ENCODE measurements at regions not wholly inside any gene's neighbourhood (a gene's known extent, or its start where the extent isn't known, plus 50 kb on each side); places are given as distances from the start of the nearest gene placed in this dataset.
"Not testable (repeated sequence)": the region's sequence is repeated elsewhere in the genome, so short reads cannot be mapped to it uniquely, and the experiment has no call there.

- Histone ChIP-seq H3K4me3 (ENCODE audit: low read length in 2 of 2) (no peak overlapping the region), H3K4me1 (ENCODE audit: control insufficient read depth in 2 of 2, insufficient read depth in 2 of 2, low read length in 2 of 2) (peaks cover 0 to 6% of the 10 kb centered on the region in 2 donors), H3K27me3 (ENCODE audit: control insufficient read depth in 2 of 2, insufficient read depth in 2 of 2, low read length in 2 of 2) (no peaks in the 10 kb centered on the region), H3K9ac (ENCODE audit: low read depth in 1 of 2, low read length in 2 of 2) (no peak overlapping the region), H3K27ac (ENCODE audit: low read depth in 2 of 2, low read length in 2 of 2) (no peak overlapping the region), H3K36me3 (ENCODE audit: control insufficient read depth in 2 of 2, insufficient read depth in 2 of 2, low read length in 2 of 2) (no peaks in the 10 kb centered on the region), H3K9me3 (ENCODE audit: control insufficient read depth in 2 of 2, low read length in 2 of 2) (no peaks in the 10 kb centered on the region)
Measured at GRCh38 chr5:143923634-143924266, 111.8 kb downstream of the HMHB1 start.

- Histone ChIP-seq H3K9me3 (ENCODE audit: control insufficient read depth in 2 of 2, low read length in 2 of 2) (no peaks in the 10 kb centered on the region), H3K4me3 (ENCODE audit: low read length in 2 of 2) (no peak overlapping the region), H3K4me1 (ENCODE audit: control insufficient read depth in 2 of 2, insufficient read depth in 2 of 2, low read length in 2 of 2) (peaks cover 0 to 6% of the 10 kb centered on the region in 2 donors), H3K9ac (ENCODE audit: low read depth in 1 of 2, low read length in 2 of 2) (no peak overlapping the region), H3K36me3 (ENCODE audit: control insufficient read depth in 2 of 2, insufficient read depth in 2 of 2, low read length in 2 of 2) (no peaks in the 10 kb centered on the region), H3K27ac (ENCODE audit: low read depth in 2 of 2, low read length in 2 of 2) (no peak overlapping the region), H3K27me3 (ENCODE audit: control insufficient read depth in 2 of 2, insufficient read depth in 2 of 2, low read length in 2 of 2) (no peaks in the 10 kb centered on the region)
Measured at GRCh38 chr5:143924311-143924978, 112.5 kb downstream of the HMHB1 start.

- not testable (repeated sequence) for H3K4me1 ChIP-seq (ENCODE audit: control insufficient read depth in 2 of 2, insufficient read depth in 2 of 2, low read length in 2 of 2)
Measured at GRCh38 chr5:143924979-143925325, 113.0 kb downstream of the HMHB1 start.

GRCh38 chr5:143929486-143929885 is 117.5 kb downstream of the HMHB1 start:
- Histone ChIP-seq H3K4me3 (ENCODE audit: low read length in 2 of 2) (no peak overlapping the region), H3K9me3 (ENCODE audit: control insufficient read depth in 2 of 2, low read length in 2 of 2) (no peaks in the 10 kb centered on the region), H3K9ac (ENCODE audit: low read depth in 1 of 2, low read length in 2 of 2) (no peak overlapping the region), H3K36me3 (ENCODE audit: control insufficient read depth in 2 of 2, insufficient read depth in 2 of 2, low read length in 2 of 2) (no peaks in the 10 kb centered on the region), H3K27ac (ENCODE audit: low read depth in 2 of 2, low read length in 2 of 2) (no peak overlapping the region), H3K27me3 (ENCODE audit: control insufficient read depth in 2 of 2, insufficient read depth in 2 of 2, low read length in 2 of 2) (no peaks in the 10 kb centered on the region), H3K4me1 (ENCODE audit: control insufficient read depth in 2 of 2, insufficient read depth in 2 of 2, low read length in 2 of 2) (no peaks in the 10 kb centered on the region)

More at GRCh38 chr5:143924979-143925325, 113.0 kb downstream of the HMHB1 start:
- H3K9me3 ChIP-seq (ENCODE audit: control insufficient read depth in 2 of 2, low read length in 2 of 2); H3K27me3 ChIP-seq (ENCODE audit: control insufficient read depth in 2 of 2, insufficient read depth in 2 of 2, low read length in 2 of 2); H3K36me3 ChIP-seq (ENCODE audit: control insufficient read depth in 2 of 2, insufficient read depth in 2 of 2, low read length in 2 of 2); H3K4me3 ChIP-seq (ENCODE audit: low read length in 2 of 2); H3K9ac ChIP-seq (ENCODE audit: low read depth in 1 of 2, low read length in 2 of 2); H3K27ac ChIP-seq (ENCODE audit: low read depth in 2 of 2, low read length in 2 of 2): not testable (repeated sequence)

GRCh38 chr5:143930561-143930960 is 118.6 kb downstream of the HMHB1 start:
- no peak overlapping the region for H3K9ac ChIP-seq (ENCODE audit: low read depth in 1 of 2, low read length in 2 of 2)
- H3K36me3 ChIP-seq (ENCODE audit: control insufficient read depth in 2 of 2, insufficient read depth in 2 of 2, low read length in 2 of 2) = no peaks in the 10 kb centered on the region
- no peak overlapping the region for H3K4me3 ChIP-seq (ENCODE audit: low read length in 2 of 2)
- no peaks in the 10 kb centered on the region for H3K4me1 ChIP-seq (ENCODE audit: control insufficient read depth in 2 of 2, insufficient read depth in 2 of 2, low read length in 2 of 2)
- no peaks in the 10 kb centered on the region for H3K9me3 ChIP-seq (ENCODE audit: control insufficient read depth in 2 of 2, low read length in 2 of 2)
- H3K27ac ChIP-seq (ENCODE audit: low read depth in 2 of 2, low read length in 2 of 2) = no peak overlapping the region
- no peaks in the 10 kb centered on the region for H3K27me3 ChIP-seq (ENCODE audit: control insufficient read depth in 2 of 2, insufficient read depth in 2 of 2, low read length in 2 of 2)

- no peaks in the 10 kb centered on the region for H3K4me1 ChIP-seq (ENCODE audit: control insufficient read depth in 2 of 2, insufficient read depth in 2 of 2, low read length in 2 of 2)
- H3K36me3 ChIP-seq (ENCODE audit: control insufficient read depth in 2 of 2, insufficient read depth in 2 of 2, low read length in 2 of 2) = no peaks in the 10 kb centered on the region
- no peak overlapping the region for H3K9ac ChIP-seq (ENCODE audit: low read depth in 1 of 2, low read length in 2 of 2)
- no peak overlapping the region for H3K27ac ChIP-seq (ENCODE audit: low read depth in 2 of 2, low read length in 2 of 2)
- H3K9me3 ChIP-seq (ENCODE audit: control insufficient read depth in 2 of 2, low read length in 2 of 2) = no peaks in the 10 kb centered on the region
- no peak overlapping the region for H3K4me3 ChIP-seq (ENCODE audit: low read length in 2 of 2)
- H3K27me3 ChIP-seq (ENCODE audit: control insufficient read depth in 2 of 2, insufficient read depth in 2 of 2, low read length in 2 of 2) = no peaks in the 10 kb centered on the region
Measured at GRCh38 chr5:143931476-143931875, 119.5 kb downstream of the HMHB1 start.

GRCh38 chr5:143931986-143932385 is 120.0 kb downstream of the HMHB1 start:
- Histone ChIP-seq H3K4me3 (ENCODE audit: low read length in 2 of 2) (no peak overlapping the region), H3K36me3 (ENCODE audit: control insufficient read depth in 2 of 2, insufficient read depth in 2 of 2, low read length in 2 of 2) (no peaks in the 10 kb centered on the region), H3K27ac (ENCODE audit: low read depth in 2 of 2, low read length in 2 of 2) (no peak overlapping the region), H3K27me3 (ENCODE audit: control insufficient read depth in 2 of 2, insufficient read depth in 2 of 2, low read length in 2 of 2) (no peaks in the 10 kb centered on the region), H3K9me3 (ENCODE audit: control insufficient read depth in 2 of 2, low read length in 2 of 2) (no peaks in the 10 kb centered on the region), H3K4me1 (ENCODE audit: control insufficient read depth in 2 of 2, insufficient read depth in 2 of 2, low read length in 2 of 2) (no peaks in the 10 kb centered on the region), H3K9ac (ENCODE audit: low read depth in 1 of 2, low read length in 2 of 2) (no peak overlapping the region)

- Histone ChIP-seq H3K9me3 (ENCODE audit: control insufficient read depth in 2 of 2, low read length in 2 of 2) (no peaks in the 10 kb centered on the region), H3K36me3 (ENCODE audit: control insufficient read depth in 2 of 2, insufficient read depth in 2 of 2, low read length in 2 of 2) (no peaks in the 10 kb centered on the region), H3K4me3 (ENCODE audit: low read length in 2 of 2) (no peak overlapping the region), H3K9ac (ENCODE audit: low read depth in 1 of 2, low read length in 2 of 2) (no peak overlapping the region), H3K27ac (ENCODE audit: low read depth in 2 of 2, low read length in 2 of 2) (no peak overlapping the region), H3K4me1 (ENCODE audit: control insufficient read depth in 2 of 2, insufficient read depth in 2 of 2, low read length in 2 of 2) (no peaks in the 10 kb centered on the region), H3K27me3 (ENCODE audit: control insufficient read depth in 2 of 2, insufficient read depth in 2 of 2, low read length in 2 of 2) (no peaks in the 10 kb centered on the region)
Measured at GRCh38 chr5:143932584-143932983, 120.6 kb downstream of the HMHB1 start.

GRCh38 chr5:143933451-143933850 is 121.5 kb downstream of the HMHB1 start:
- Histone ChIP-seq H3K27ac (ENCODE audit: low read depth in 2 of 2, low read length in 2 of 2) (no peak overlapping the region), H3K36me3 (ENCODE audit: control insufficient read depth in 2 of 2, insufficient read depth in 2 of 2, low read length in 2 of 2) (no peaks in the 10 kb centered on the region), H3K4me3 (ENCODE audit: low read length in 2 of 2) (no peak overlapping the region), H3K9me3 (ENCODE audit: control insufficient read depth in 2 of 2, low read length in 2 of 2) (no peaks in the 10 kb centered on the region), H3K4me1 (ENCODE audit: control insufficient read depth in 2 of 2, insufficient read depth in 2 of 2, low read length in 2 of 2) (no peaks in the 10 kb centered on the region), H3K27me3 (ENCODE audit: control insufficient read depth in 2 of 2, insufficient read depth in 2 of 2, low read length in 2 of 2) (no peaks in the 10 kb centered on the region), H3K9ac (ENCODE audit: low read depth in 1 of 2, low read length in 2 of 2) (no peak overlapping the region)

GRCh38 chr5:143934821-143935220 is 122.9 kb downstream of the HMHB1 start:
- H3K36me3 ChIP-seq (ENCODE audit: control insufficient read depth in 2 of 2, insufficient read depth in 2 of 2, low read length in 2 of 2) = no peaks in the 10 kb centered on the region
- no peak overlapping the region for H3K4me3 ChIP-seq (ENCODE audit: low read length in 2 of 2)
- H3K27ac ChIP-seq (ENCODE audit: low read depth in 2 of 2, low read length in 2 of 2) = no peak overlapping the region
- no peaks in the 10 kb centered on the region for H3K27me3 ChIP-seq (ENCODE audit: control insufficient read depth in 2 of 2, insufficient read depth in 2 of 2, low read length in 2 of 2)
- H3K4me1 ChIP-seq (ENCODE audit: control insufficient read depth in 2 of 2, insufficient read depth in 2 of 2, low read length in 2 of 2) = no peaks in the 10 kb centered on the region
- H3K9me3 ChIP-seq (ENCODE audit: control insufficient read depth in 2 of 2, low read length in 2 of 2) = no peaks in the 10 kb centered on the region
- no peak overlapping the region for H3K9ac ChIP-seq (ENCODE audit: low read depth in 1 of 2, low read length in 2 of 2)
